ENCODE measurements at regions not wholly inside any gene's neighbourhood (a gene's known extent, or its start where the extent isn't known, plus 50 kb on each side); places are given as distances from the start of the nearest gene placed in this dataset.

- no peak overlapping the region for H3K27ac ChIP-seq
- no peaks in the 10 kb centered on the region for H3K36me3 ChIP-seq
- H3K9me3 ChIP-seq: no peaks in the 10 kb centered on the region
- H3K27me3 ChIP-seq: no peaks in the 10 kb centered on the region
- no peak for DNase-seq
- H3K4me3 ChIP-seq (replicated peaks in 1 of 3): no peak overlapping the region
- no peaks in the 10 kb centered on the region for H3K4me1 ChIP-seq
- intact Hi-C loops (cut with DNase I): no loop called here
- WGBS, 2 donors: 69 to 76% methylated on average over 3 of the region's 3 CpGs
- TF ChIP-seq POLR2A (IDR thresholded peaks at IDR 0.05) (no peak), CTCF (IDR thresholded peaks at IDR 0.05) (no peak)
These were observed 232.5 kb upstream of the ZP4 start for GRCh38 chr1:238123201-238123600.

GRCh38 chr1:238119861-238120260, 229.1 kb upstream of the ZP4 start:
- WGBS, 2 donors: 73% methylated on average over 1 of the region's 1 CpG
- intact Hi-C loops (cut with DNase I): no loop called here
- no peaks in the 10 kb centered on the region for H3K27me3 ChIP-seq
- TF ChIP-seq CTCF (IDR thresholded peaks at IDR 0.05) (no peak), POLR2A (IDR thresholded peaks at IDR 0.05) (no peak)
- no peak overlapping the region for H3K27ac ChIP-seq
- no peak for DNase-seq
- no peaks in the 10 kb centered on the region for H3K9me3 ChIP-seq
- no peaks in the 10 kb centered on the region for H3K36me3 ChIP-seq
- H3K4me3 ChIP-seq (replicated peaks in 1 of 3): no peak overlapping the region
- no peaks in the 10 kb centered on the region for H3K4me1 ChIP-seq

GRCh38 chr1:238119060-238119459, 228.3 kb upstream of the ZP4 start:
- 57% methylated on average over 4 of the region's 4 CpGs for WGBS, 2 donors
- no peaks in the 10 kb centered on the region for H3K27me3 ChIP-seq
- H3K36me3 ChIP-seq: no peaks in the 10 kb centered on the region
- no peaks in the 10 kb centered on the region for H3K9me3 ChIP-seq
- intact Hi-C loops (cut with DNase I): no loop called here
- H3K27ac ChIP-seq: no peak overlapping the region
- TF ChIP-seq CTCF (IDR thresholded peaks at IDR 0.05) (no peak), POLR2A (IDR thresholded peaks at IDR 0.05) (no peak)
- H3K4me1 ChIP-seq: no peaks in the 10 kb centered on the region
- DNase-seq: no peak
- no peak overlapping the region for H3K4me3 ChIP-seq (replicated peaks in 1 of 3)

- no peaks in the 10 kb centered on the region for H3K36me3 ChIP-seq
- no peaks in the 10 kb centered on the region for H3K27me3 ChIP-seq
- no peak overlapping the region for H3K4me3 ChIP-seq (replicated peaks in 1 of 3)
- H3K4me1 ChIP-seq: no peaks in the 10 kb centered on the region
- intact Hi-C loops (cut with DNase I): no loop called here
- TF ChIP-seq POLR2A (IDR thresholded peaks at IDR 0.05) (no peak), CTCF (IDR thresholded peaks at IDR 0.05) (no peak)
- 54 to 60% methylated on average over 3 of the region's 3 CpGs for WGBS, 2 donors
- H3K9me3 ChIP-seq: no peaks in the 10 kb centered on the region
- H3K27ac ChIP-seq: no peak overlapping the region
- DNase-seq: no peak
These were observed 225.1 kb upstream of the ZP4 start for GRCh38 chr1:238115852-238116251.

- no peaks in the 10 kb centered on the region for H3K27me3 ChIP-seq
- no peak for DNase-seq
- H3K36me3 ChIP-seq: no peaks in the 10 kb centered on the region
- no peak overlapping the region for H3K4me3 ChIP-seq (replicated peaks in 1 of 3)
- no peaks in the 10 kb centered on the region for H3K9me3 ChIP-seq
- H3K4me1 ChIP-seq: no peaks in the 10 kb centered on the region
- TF ChIP-seq CTCF (IDR thresholded peaks at IDR 0.05) (no peak), POLR2A (IDR thresholded peaks at IDR 0.05) (no peak)
- intact Hi-C loops (cut with DNase I): no loop called here
- 77 to 87% methylated on average over 5 of the region's 5 CpGs for WGBS, 2 donors
- H3K27ac ChIP-seq: no peak overlapping the region
These were observed 222.4 kb upstream of the ZP4 start for GRCh38 chr1:238112952-238113621.
